Right lobe of liver (tissue), 4 donors: ENCODE measurements at regions not wholly inside any gene's neighbourhood (a gene's known extent, or its start where the extent isn't known, plus 50 kb on each side); places are given as distances from the start of the nearest gene placed in this dataset.

Experiments used
- POLR2A ChIP-seq: fragments of 450-650 bp; IDR thresholded peaks from one replicate; pipeline ENCODE4 v1.6.1; 2017; ENCODE audit warnings: antibody characterized with exemption, mild to moderate bottlenecking
- TF ChIP-seq, protein P1 (sequence below), 4 donors: fragments of 200-600 bp in 3 of 4; fragments of 450-650 bp in 1 of 4; IDR thresholded peaks; one replicate each; pipeline versions ENCODE4 v1.5.1 to v1.8.0; 2016 to 2022; ENCODE audit warnings: antibody characterized with exemption in 4 of 4, mild to moderate bottlenecking in 2 of 4
- donor health status: DM: no; HTN: no; CAD: no.
- donor health status: DM: no; HTN: no; CAD: no.
- donor health status: DM: no; HTN: yes; CAD: no.

DNA sequence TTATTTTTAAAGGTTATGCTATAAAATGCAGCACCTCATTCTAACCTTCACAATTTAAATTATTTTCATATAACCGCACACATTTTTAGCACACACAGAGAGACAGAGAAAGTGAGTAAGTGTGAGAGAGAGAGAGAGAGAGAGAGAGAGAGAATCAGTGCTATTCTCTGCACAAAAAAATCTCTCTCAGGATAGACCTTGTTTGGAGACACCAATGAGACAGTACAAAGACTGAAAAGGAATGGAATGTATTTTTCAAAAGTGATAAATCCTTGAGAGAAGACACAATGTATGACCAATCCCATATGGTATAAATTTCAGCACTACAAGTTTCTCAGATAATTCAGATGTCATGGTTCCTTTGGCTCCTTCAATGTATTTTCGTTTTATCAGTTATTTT is 132.1 kb upstream of the PCDH18 start:
- TF ChIP-seq, protein P1, sequence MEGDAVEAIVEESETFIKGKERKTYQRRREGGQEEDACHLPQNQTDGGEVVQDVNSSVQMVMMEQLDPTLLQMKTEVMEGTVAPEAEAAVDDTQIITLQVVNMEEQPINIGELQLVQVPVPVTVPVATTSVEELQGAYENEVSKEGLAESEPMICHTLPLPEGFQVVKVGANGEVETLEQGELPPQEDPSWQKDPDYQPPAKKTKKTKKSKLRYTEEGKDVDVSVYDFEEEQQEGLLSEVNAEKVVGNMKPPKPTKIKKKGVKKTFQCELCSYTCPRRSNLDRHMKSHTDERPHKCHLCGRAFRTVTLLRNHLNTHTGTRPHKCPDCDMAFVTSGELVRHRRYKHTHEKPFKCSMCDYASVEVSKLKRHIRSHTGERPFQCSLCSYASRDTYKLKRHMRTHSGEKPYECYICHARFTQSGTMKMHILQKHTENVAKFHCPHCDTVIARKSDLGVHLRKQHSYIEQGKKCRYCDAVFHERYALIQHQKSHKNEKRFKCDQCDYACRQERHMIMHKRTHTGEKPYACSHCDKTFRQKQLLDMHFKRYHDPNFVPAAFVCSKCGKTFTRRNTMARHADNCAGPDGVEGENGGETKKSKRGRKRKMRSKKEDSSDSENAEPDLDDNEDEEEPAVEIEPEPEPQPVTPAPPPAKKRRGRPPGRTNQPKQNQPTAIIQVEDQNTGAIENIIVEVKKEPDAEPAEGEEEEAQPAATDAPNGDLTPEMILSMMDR (IDR thresholded peaks at IDR 0.05) = no peak
- TF ChIP-seq POLR2A = no peak
